Aorta (tissue), 5 donors: ENCODE measurements at regions not wholly inside any gene's neighbourhood (a gene's known extent, or its start where the extent isn't known, plus 50 kb on each side); places are given as distances from the start of the nearest gene placed in this dataset.

Source experiments
- ATAC-seq: fragments of 200-7000 bp; cut with Tn5 transposase; one replicate; pipeline ENCODE4 v1.9.1; 2022; ENCODE audit warnings: moderate library complexity; ENCODE audit not compliant: low FRiP score
- DNase-seq, 2 donors: peaks; one replicate each; pipeline ENCODE4 v3.0.0-alpha.2; 2020
- H3K27ac ChIP-seq, 2 donors: one replicate each; pipeline ENCODE4 v1.5.1; 2013; ENCODE audit warnings: low read length in 2 of 2, mild to moderate bottlenecking in 2 of 2, moderate library complexity in 2 of 2, control low read depth in 1 of 2, inconsistent platforms in 1 of 2, low read depth in 1 of 2
- H3K27me3 ChIP-seq, 2 donors: one replicate each; pipeline ENCODE4 v1.6.1; 2013; ENCODE audit warnings: control low read depth in 1 of 2, low read length in 1 of 2, mild to moderate bottlenecking in 1 of 2, moderate library complexity in 1 of 2; ENCODE audit not compliant: insufficient read depth in 2 of 2, control insufficient read depth in 1 of 2
- H3K36me3 ChIP-seq, 2 donors: one replicate each; pipeline ENCODE4 v1.6.1; 2013; ENCODE audit warnings: control low read depth in 1 of 2, low read length in 1 of 2, mild to moderate bottlenecking in 1 of 2; ENCODE audit not compliant: insufficient read depth in 2 of 2, control insufficient read depth in 1 of 2
- H3K4me1 ChIP-seq, 2 donors: one replicate each; pipeline ENCODE4 v1.6.1; 2013; ENCODE audit warnings: low read length in 2 of 2, control low read depth in 1 of 2, mild to moderate bottlenecking in 1 of 2, moderate library complexity in 1 of 2; ENCODE audit not compliant: insufficient read depth in 2 of 2, control insufficient read depth in 1 of 2
- H3K4me3 ChIP-seq, 2 donors: one replicate each; pipeline ENCODE4 v1.5.1; 2013; ENCODE audit warnings: low read length in 2 of 2, control low read depth in 1 of 2, mild to moderate bottlenecking in 1 of 2
- H3K9me3 ChIP-seq: one replicate; pipeline ENCODE4 v1.6.1; 2013; ENCODE audit warnings: mild to moderate bottlenecking, low read length; ENCODE audit not compliant: control insufficient read depth
- WGBS, 2 donors: extraction: QIAGEN DNeasy Blood & Tissue Kit; methylation state at CpG; one replicate each; pipeline ENCODE4 v1.1.7; 2013; 5-methylcytosine and 5-hydroxymethylcytosine counted together
- intact Hi-C, 2 donors: fragments of 100-400 bp; cut with DNase I; formaldehyde crosslinking; loops; one replicate each; pipeline versions ENCODE4 v1.14.2 to v1.15.0; 2022
- donor health status: healthy with polysubstance abuse.
- donor health status: Bipolar disorder and iron deficiency.
- donor health status: DM: no; HTN: no; CAD: no.
- donor health status: DM: no; HTN: no; CAD: no.
- donor health status: DM: yes; HTN: yes; CAD: no.

DNA sequence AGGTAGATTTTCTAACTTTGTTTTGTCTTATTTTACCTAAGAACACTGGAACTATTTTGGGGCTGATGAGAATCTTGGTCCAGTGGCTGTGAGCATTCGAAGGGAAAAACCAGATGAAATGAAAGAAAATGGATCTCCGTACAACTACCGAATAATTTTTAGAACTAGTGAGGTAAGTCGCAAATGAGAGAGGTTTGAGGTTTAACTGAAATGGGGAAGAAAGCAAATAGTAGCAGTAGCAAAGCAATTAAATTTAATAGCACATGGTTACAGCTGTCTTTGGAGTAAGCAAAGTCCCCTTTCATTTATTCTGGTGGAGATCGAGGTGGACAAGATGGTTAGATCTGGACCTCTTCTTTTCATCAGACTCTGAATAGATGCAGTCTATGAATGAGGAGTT lies 313.5 kb upstream of the RGS6 start:
- H3K4me3 ChIP-seq = no peak overlapping the region
- WGBS, 2 donors = 95 to 96% methylated on average over 5 of the region's 5 CpGs
- DNase-seq (no peak), ATAC-seq (no peak)
- H3K36me3 ChIP-seq = peaks cover 4% of the 10 kb centered on the region in 2 donors
- peaks cover 0 to 4% of the 10 kb centered on the region in 2 donors for H3K4me1 ChIP-seq
- intact Hi-C loops = no loop called here
- no peaks in the 10 kb centered on the region for H3K9me3 ChIP-seq
- no peak overlapping the region for H3K27ac ChIP-seq
- no peaks in the 10 kb centered on the region for H3K27me3 ChIP-seq

DNA sequence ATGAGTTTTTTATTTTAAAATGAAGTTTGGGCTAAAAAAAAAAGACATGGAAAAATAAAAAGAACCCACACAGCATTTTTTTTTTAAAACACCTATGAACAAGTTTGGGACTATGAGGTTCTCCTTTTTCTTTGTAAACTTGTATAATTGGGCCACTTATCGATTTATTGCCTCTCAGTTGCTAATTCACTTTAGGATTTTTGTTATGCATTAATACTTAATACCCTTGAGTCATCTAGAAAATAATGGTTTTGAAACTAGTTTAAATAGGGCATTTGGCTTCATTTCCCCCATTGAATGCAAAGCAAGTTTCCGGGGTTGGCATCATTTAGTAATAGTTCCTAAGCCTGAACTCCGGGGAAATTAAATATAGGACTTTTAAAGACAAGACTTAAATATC lies 312.8 kb upstream of the RGS6 start:
- H3K27ac ChIP-seq = no peak overlapping the region
- ATAC-seq (no peak), DNase-seq (no peak)
- H3K36me3 ChIP-seq = peaks cover 4% of the 10 kb centered on the region in 2 donors
- H3K4me1 ChIP-seq = peaks cover 0 to 4% of the 10 kb centered on the region in 2 donors
- WGBS, 2 donors = 90 to 94% methylated on average over 3 of the region's 3 CpGs
- H3K4me3 ChIP-seq = no peak overlapping the region
- intact Hi-C loops = no loop called here
- H3K27me3 ChIP-seq = no peaks in the 10 kb centered on the region
- H3K9me3 ChIP-seq = no peaks in the 10 kb centered on the region

DNA sequence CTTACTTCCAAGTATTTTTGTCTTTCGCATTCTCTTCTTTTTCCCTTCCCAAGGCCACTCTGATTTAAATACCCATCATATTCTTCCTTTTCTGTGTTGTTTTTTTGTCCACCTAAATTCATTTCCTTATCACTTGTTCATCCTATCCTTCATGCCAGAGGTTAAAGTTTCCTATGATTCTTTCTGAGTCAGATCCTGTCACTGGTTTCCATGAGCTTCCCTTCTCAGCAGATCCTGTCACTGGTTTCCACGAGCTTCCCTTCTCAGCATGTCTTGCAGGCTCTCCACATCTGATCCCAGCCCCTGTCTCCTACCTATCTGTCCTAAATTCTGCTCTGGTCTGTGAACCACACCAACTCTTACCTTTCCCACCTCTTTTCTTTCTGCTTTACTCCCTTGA lies 311.8 kb upstream of the RGS6 start:
- Histone ChIP-seq H3K36me3 (peaks cover 4% of the 10 kb centered on the region in 2 donors), H3K27ac (no peak overlapping the region), H3K27me3 (no peaks in the 10 kb centered on the region), H3K4me3 (no peak overlapping the region), H3K9me3 (no peaks in the 10 kb centered on the region), H3K4me1 (peaks cover 0 to 4% of the 10 kb centered on the region in 2 donors)
- 86 to 93% methylated on average over 2 of the region's 2 CpGs for WGBS, 2 donors
- DNase-seq (no peak), ATAC-seq (no peak)
- intact Hi-C loops = no loop called here

DNA sequence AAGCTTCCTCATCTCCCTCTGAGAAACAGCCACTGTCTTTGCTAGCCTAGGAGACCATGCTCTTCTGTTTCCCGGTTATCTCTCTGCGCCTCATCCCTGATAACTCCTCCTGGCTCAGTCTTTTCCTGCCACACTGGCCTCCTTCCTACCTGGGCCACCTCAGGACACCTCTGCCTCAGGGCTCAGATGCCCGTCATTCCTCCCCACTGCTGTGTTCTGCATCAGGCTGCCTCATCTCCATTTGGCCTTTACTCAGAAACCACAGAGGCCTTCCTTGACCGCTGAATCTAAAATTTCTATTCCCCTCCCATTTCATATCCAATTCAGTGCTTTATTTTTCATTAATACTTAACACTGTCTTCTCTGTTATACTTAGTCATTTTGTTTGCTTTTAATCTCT lies 311.0 kb upstream of the RGS6 start:
- ATAC-seq = no peak
- intact Hi-C loops = no loop called here
- no peak overlapping the region for H3K4me3 ChIP-seq

DNA sequence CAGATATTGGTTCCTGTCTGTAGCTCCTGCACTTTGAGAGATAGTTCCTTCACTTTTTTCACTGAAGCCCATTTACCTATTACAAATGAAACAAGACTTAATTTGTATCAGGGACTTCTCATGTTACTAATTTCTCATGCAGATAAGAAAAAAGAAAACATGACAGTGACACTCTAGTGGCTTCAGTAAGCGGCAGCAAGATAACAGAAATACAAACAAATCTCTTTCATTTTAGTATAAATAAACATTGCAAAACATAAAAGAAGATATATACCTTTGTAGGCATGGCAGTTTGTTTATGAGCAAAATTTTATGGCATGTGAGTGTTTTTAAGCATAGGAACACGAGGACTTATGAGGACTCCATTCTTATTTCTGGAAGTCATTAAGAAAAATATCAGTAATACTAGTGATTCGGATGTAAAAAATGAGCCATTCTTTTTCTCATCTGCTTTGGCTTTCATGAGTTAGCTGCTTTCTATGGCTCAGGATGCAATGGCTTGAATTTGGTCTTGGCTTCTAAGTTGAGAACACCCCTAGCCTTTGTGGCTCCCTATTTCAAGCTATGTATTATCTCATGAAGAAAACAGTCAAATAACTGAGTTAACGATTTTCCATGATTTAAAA lies 310.1 kb upstream of the RGS6 start:
- H3K9me3 ChIP-seq = no peaks in the 10 kb centered on the region
- H3K4me3 ChIP-seq = no peak overlapping the region
- peaks cover 0 to 4% of the 10 kb centered on the region in 2 donors for H3K4me1 ChIP-seq
- peaks cover 4% of the 10 kb centered on the region in 2 donors for H3K36me3 ChIP-seq
- WGBS, 2 donors = 86% methylated on average over 4 of the region's 4 CpGs
- intact Hi-C loops = no loop called here
- DNase-seq (no peak), ATAC-seq (no peak)
- no peaks in the 10 kb centered on the region for H3K27me3 ChIP-seq
- no peak overlapping the region for H3K27ac ChIP-seq

More for the DNA sequence above, 311.0 kb upstream of the RGS6 start:
- no peak for DNase-seq
- H3K36me3 ChIP-seq = peaks cover 4% of the 10 kb centered on the region in 2 donors
- no peaks in the 10 kb centered on the region for H3K9me3 ChIP-seq
- no peak overlapping the region for H3K27ac ChIP-seq
- no peaks in the 10 kb centered on the region for H3K27me3 ChIP-seq
- peaks cover 0 to 4% of the 10 kb centered on the region in 2 donors for H3K4me1 ChIP-seq
- 94 to 96% methylated on average over 4 of the region's 4 CpGs for WGBS, 2 donors

DNA sequence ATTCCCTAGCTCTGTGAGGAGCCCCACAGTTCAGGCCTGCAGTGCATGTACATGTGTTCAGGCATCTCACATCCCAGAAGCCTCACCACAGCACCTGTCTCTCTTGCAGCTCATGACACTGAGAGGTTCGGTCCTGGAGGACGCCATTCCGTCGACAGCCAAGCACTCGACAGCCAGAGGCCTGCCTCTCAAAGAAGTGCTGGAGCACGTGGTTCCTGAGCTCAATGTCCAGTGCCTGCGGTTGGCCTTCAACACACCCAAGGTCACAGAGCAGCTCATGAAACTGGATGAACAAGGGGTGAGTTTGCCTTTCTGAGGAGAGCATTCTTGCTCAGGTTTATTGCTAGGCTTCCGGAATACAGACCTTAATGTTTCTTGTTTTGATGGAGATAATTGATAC lies 308.3 kb upstream of the RGS6 start:
- intact Hi-C loops = no loop called here
- H3K36me3 ChIP-seq = peaks cover 2 to 4% of the 10 kb centered on the region in 2 donors
- no peak overlapping the region for H3K27ac ChIP-seq
- no peak overlapping the region for H3K4me3 ChIP-seq
- 91% methylated on average over 8 of the region's 8 CpGs for whole genome bisulfite sequencing, 2 donors
- H3K9me3 ChIP-seq = no peaks in the 10 kb centered on the region
- DNase-seq (no peak), ATAC-seq (no peak)
- H3K4me1 ChIP-seq = peaks cover 0 to 4% of the 10 kb centered on the region in 2 donors
- no peaks in the 10 kb centered on the region for H3K27me3 ChIP-seq

DNA sequence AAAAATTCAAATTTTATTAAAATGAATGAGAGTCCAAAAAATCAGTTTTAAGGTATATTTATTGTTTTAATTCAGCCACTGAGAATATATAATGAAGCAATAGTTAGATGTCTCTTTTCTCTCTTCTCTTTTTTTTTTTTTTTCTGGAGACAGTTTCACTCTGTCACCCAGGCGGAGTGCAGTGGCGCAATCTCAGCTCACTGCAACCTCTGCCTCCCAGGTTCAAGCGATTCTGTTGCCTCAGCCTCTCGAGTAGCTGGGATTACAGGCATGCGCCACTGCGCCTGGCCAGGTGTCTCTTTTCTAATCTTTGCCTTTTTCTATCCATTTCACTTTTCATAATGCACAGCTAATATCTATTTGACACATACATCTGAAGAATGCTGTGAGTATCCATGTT lies 307.1 kb upstream of the RGS6 start:
- Histone ChIP-seq H3K36me3 (peaks cover 0 to 4% of the 10 kb centered on the region in 2 donors), H3K27ac (no peak overlapping the region), H3K4me1 (peaks cover 0 to 4% of the 10 kb centered on the region in 2 donors), H3K9me3 (no peaks in the 10 kb centered on the region), H3K27me3 (no peaks in the 10 kb centered on the region), H3K4me3 (no peak overlapping the region)
- DNase-seq (no peak), ATAC-seq (no peak)
- 94 to 98% methylated on average over 6 of the region's 6 CpGs for WGBS, 2 donors
- intact Hi-C loops = no loop called here

DNA sequence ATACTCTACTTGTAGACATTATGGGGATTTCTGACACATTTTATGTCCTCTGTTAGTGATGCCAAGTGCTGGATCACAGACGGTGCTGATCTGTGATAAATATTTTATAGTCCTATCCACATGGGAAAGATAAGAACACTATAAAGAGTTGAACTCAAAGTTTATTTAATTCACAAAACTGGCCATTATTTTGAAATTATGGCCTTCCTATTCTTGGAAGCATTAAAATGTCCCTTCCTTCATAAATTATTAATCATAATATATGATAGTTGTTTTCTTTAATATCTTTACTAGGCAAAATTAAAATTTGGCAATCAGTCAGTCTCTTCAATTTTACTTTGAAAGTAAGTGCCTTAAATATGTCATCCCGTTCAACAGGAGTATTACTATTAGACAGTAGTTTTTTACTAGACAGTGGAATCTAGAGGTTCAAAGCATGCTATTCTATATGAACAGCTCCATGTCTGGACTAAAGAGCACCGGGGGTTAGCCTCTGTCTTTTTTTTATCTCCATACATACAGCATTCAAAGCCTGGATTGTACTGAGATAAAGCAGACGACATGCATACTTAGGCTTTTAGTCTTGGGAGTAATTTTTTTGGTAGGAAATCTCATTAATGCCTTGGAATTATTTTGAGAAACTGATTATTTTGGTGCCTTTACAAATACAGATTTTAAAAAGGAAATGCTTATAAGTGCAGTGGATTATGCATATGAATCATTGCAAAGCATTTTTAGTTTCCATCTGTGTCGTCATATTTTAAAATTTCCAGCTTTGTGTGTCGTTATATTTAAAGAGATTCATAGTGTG lies 306.1 kb upstream of the RGS6 start:
- Histone ChIP-seq H3K4me1 (peaks cover 0 to 4% of the 10 kb centered on the region in 2 donors), H3K27ac (no peak overlapping the region), H3K27me3 (no peaks in the 10 kb centered on the region), H3K9me3 (no peaks in the 10 kb centered on the region), H3K36me3 (peaks cover 0 to 3% of the 10 kb centered on the region in 2 donors), H3K4me3 (no peak overlapping the region)
- DNase-seq = no peak
- intact Hi-C loops = no loop called here
- WGBS, 2 donors = 45 to 55% methylated on average over 6 of the region's 6 CpGs
- no peak for ATAC-seq

DNA sequence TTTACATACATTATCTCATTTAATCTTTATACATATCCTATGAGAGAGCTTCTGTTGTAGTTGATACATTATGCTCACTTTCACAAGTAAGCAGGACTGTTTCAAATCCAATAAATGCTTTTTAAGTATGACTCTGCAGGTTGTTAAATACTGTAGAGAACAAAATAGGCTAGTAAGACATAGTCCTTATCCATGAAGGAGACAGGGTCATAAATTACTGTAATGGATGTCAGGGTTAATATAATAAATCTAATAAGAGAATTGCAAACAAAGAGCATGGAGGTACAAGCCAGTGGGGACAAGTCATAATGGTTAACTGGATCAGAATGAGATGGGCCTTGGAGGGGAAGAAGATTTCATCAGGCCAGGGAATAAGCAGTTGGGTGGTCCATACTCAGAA lies 303.8 kb upstream of the RGS6 start:
- Histone ChIP-seq H3K27me3 (no peaks in the 10 kb centered on the region), H3K36me3 (no peaks in the 10 kb centered on the region), H3K4me1 (no peaks in the 10 kb centered on the region), H3K9me3 (no peaks in the 10 kb centered on the region), H3K27ac (no peak overlapping the region), H3K4me3 (no peak overlapping the region)
- DNase-seq = no peak
- ATAC-seq = no peak
- intact Hi-C loops = no loop called here
